HUES48 (cell line): ENCODE measurements at regions not wholly inside any gene's neighbourhood (a gene's known extent, or its start where the extent isn't known, plus 50 kb on each side); places are given as distances from the start of the nearest gene placed in this dataset.

ENCODE experiments used
- H3K27ac ChIP-seq: one replicate; pipeline ENCODE4 v1.7.0; 2013; ENCODE audit warnings: low read depth, low read length, inconsistent platforms
- H3K27me3 ChIP-seq: 2 replicates; pipeline ENCODE4 v1.6.1; 2013; ENCODE audit warnings: mild to moderate bottlenecking, low read length; ENCODE audit not compliant: control insufficient read depth, insufficient read depth
- H3K36me3 ChIP-seq: 2 replicates; pipeline ENCODE4 v1.6.1; 2013; ENCODE audit warnings: low read length; ENCODE audit not compliant: control insufficient read depth, insufficient read depth
- H3K4me1 ChIP-seq: 2 replicates; pipeline ENCODE4 v1.6.1; 2013; ENCODE audit warnings: mild to moderate bottlenecking, low read length; ENCODE audit not compliant: control insufficient read depth, insufficient read depth
- H3K4me3 ChIP-seq: 2 replicates; pipeline ENCODE4 v1.5.1; 2013; ENCODE audit warnings: mild to moderate bottlenecking, low read depth, low read length
- H3K9ac ChIP-seq: 2 replicates; pipeline ENCODE4 v1.6.1; 2013; ENCODE audit warnings: mild to moderate bottlenecking, low read depth, low read length, moderate library complexity
- H3K9me3 ChIP-seq: 2 replicates; pipeline ENCODE4 v1.6.1; 2013; ENCODE audit warnings: low read length; ENCODE audit not compliant: control insufficient read depth, insufficient read depth

DNA sequence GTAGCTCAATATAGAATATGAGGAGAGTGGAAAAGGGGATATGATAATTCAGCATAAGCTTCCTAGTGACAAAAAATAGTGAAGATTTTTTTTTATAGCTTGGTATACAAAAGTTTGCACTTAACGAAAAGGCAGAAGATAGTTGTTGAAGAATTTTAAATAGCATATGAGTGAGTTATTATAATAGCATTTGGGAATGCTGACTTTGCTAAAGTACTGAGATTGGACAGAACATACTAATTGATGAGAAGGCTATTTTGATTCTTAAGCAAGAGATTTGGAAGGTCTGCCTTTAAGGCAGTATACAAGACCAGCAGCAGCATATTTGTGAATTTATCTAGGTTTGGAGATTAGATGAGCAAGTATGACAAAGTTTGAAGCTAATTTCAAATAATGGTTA, 600.9 kb upstream of the POT1 start:
- Histone ChIP-seq H3K27ac (no peak overlapping the region), H3K4me3 (no peak overlapping the region), H3K4me1 (no peaks in the 10 kb centered on the region), H3K9me3 (no peaks in the 10 kb centered on the region), H3K36me3 (no peaks in the 10 kb centered on the region), H3K9ac (no peak overlapping the region), H3K27me3 (no peaks in the 10 kb centered on the region)

DNA sequence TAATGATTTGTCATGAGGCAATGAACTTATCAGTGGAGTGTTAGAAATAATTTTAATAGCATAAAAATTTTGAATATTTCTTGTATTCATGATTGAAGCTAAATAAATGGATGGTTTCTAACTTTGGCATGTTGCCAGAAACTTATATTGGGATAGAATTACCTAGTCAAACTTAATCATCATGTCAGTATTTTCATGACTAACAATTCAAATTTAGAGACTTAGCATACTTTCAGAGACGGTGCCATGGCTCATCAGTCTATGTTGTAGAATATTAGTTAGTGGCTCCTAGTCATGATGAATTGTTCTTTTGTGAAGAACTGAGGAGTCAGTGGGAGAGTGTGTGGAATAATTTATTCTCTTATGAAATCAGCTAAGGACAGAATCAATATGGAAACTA, 599.6 kb upstream of the POT1 start:
- Histone ChIP-seq H3K4me3 (no peak overlapping the region), H3K9me3 (no peaks in the 10 kb centered on the region), H3K27me3 (no peaks in the 10 kb centered on the region), H3K36me3 (no peaks in the 10 kb centered on the region), H3K9ac (no peak overlapping the region), H3K27ac (no peak overlapping the region), H3K4me1 (no peaks in the 10 kb centered on the region)

GRCh38 chr7:125526958-125527357, 597.3 kb upstream of the POT1 start:
- Histone ChIP-seq H3K9me3 (no peaks in the 10 kb centered on the region), H3K9ac (no peak overlapping the region), H3K4me1 (no peaks in the 10 kb centered on the region), H3K27me3 (no peaks in the 10 kb centered on the region), H3K4me3 (no peak overlapping the region), H3K27ac (no peak overlapping the region), H3K36me3 (no peaks in the 10 kb centered on the region)

GRCh38 chr7:125526092-125526491, 596.5 kb upstream of the POT1 start:
- Histone ChIP-seq H3K4me3 (no peak overlapping the region), H3K9ac (no peak overlapping the region), H3K36me3 (no peaks in the 10 kb centered on the region)

GRCh38 chr7:125516194-125516593, 586.6 kb upstream of the POT1 start:
- Histone ChIP-seq H3K9ac (no peak overlapping the region), H3K4me1 (no peaks in the 10 kb centered on the region), H3K36me3 (no peaks in the 10 kb centered on the region), H3K4me3 (no peak overlapping the region), H3K27me3 (no peaks in the 10 kb centered on the region), H3K27ac (no peak overlapping the region), H3K9me3 (no peaks in the 10 kb centered on the region)

More at GRCh38 chr7:125526092-125526491, 596.5 kb upstream of the POT1 start:
- no peaks in the 10 kb centered on the region for H3K27me3 ChIP-seq
- H3K27ac ChIP-seq, result no peak overlapping the region
- H3K9me3 ChIP-seq, result no peaks in the 10 kb centered on the region
- H3K4me1 ChIP-seq, result no peaks in the 10 kb centered on the region

GRCh38 chr7:125512373-125512772, 582.7 kb upstream of the POT1 start:
- Histone ChIP-seq H3K4me1 (no peaks in the 10 kb centered on the region), H3K27me3 (no peaks in the 10 kb centered on the region), H3K4me3 (no peak overlapping the region), H3K36me3 (no peaks in the 10 kb centered on the region), H3K9ac (no peak overlapping the region), H3K9me3 (no peaks in the 10 kb centered on the region), H3K27ac (no peak overlapping the region)

- H3K9ac ChIP-seq, result no peak overlapping the region
- no peak overlapping the region for H3K27ac ChIP-seq
- no peaks in the 10 kb centered on the region for H3K27me3 ChIP-seq
- H3K4me1 ChIP-seq, result 0 out of 2 replicates have a peak, but pooled peaks cover 4% of the 10 kb centered on the region
- H3K9me3 ChIP-seq, result no peaks in the 10 kb centered on the region
- no peaks in the 10 kb centered on the region for H3K36me3 ChIP-seq
- H3K4me3 ChIP-seq, result no peak overlapping the region
Observed at GRCh38 chr7:125511310-125511709, 581.7 kb upstream of the POT1 start.

GRCh38 chr7:125506331-125506730, 576.7 kb upstream of the POT1 start:
- no peaks in the 10 kb centered on the region for H3K9me3 ChIP-seq
- H3K9ac ChIP-seq, result no peak overlapping the region
- H3K36me3 ChIP-seq, result no peaks in the 10 kb centered on the region
- no peak overlapping the region for H3K27ac ChIP-seq
- H3K4me1 ChIP-seq, result peaks cover 28% of the 10 kb centered on the region
- H3K27me3 ChIP-seq, result no peaks in the 10 kb centered on the region
- H3K4me3 ChIP-seq, result no peak overlapping the region

- no peaks in the 10 kb centered on the region for H3K27me3 ChIP-seq
- H3K4me1 ChIP-seq, result peaks cover 28% of the 10 kb centered on the region
- peak overlapping the region; percentile 31 for H3K27ac ChIP-seq
- no peaks in the 10 kb centered on the region for H3K9me3 ChIP-seq
- H3K4me3 ChIP-seq, result no peak overlapping the region
- no peaks in the 10 kb centered on the region for H3K36me3 ChIP-seq
- H3K9ac ChIP-seq, result no peak overlapping the region
Observed at GRCh38 chr7:125504848-125505247, 575.2 kb upstream of the POT1 start.

GRCh38 chr7:125495997-125496396, 566.4 kb upstream of the POT1 start:
- Histone ChIP-seq H3K9ac (no peak overlapping the region), H3K9me3 (no peaks in the 10 kb centered on the region), H3K27me3 (no peaks in the 10 kb centered on the region), H3K36me3 (no peaks in the 10 kb centered on the region), H3K4me3 (no peak overlapping the region), H3K27ac (no peak overlapping the region), H3K4me1 (no peaks in the 10 kb centered on the region)

DNA sequence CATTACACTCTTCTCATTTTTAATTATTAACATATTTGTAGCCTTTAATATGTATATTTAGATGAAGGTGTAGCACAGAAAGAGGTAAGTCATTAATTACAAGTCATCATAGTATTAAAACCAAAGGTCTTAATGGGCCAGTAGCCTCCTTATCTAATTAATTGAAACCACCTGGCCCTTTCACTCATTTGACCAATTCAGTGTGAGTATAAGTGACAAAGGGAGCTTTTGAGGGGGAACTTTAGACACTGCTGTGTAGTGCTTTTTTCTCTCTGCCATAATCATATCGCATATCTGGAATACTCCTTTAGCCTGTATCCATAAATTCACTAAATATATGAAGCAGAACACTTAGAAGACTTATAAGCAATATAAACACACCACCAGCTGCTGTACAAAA, 562.9 kb upstream of the POT1 start:
- no peak overlapping the region for H3K9ac ChIP-seq
- no peaks in the 10 kb centered on the region for H3K27me3 ChIP-seq
- H3K36me3 ChIP-seq, result no peaks in the 10 kb centered on the region
- H3K4me1 ChIP-seq, result no peaks in the 10 kb centered on the region
- H3K9me3 ChIP-seq, result no peaks in the 10 kb centered on the region
- H3K27ac ChIP-seq, result no peak overlapping the region
- no peak overlapping the region for H3K4me3 ChIP-seq

GRCh38 chr7:125491137-125491536, 561.5 kb upstream of the POT1 start:
- Histone ChIP-seq H3K9ac (no peak overlapping the region), H3K36me3 (no peaks in the 10 kb centered on the region), H3K27me3 (no peaks in the 10 kb centered on the region), H3K27ac (no peak overlapping the region), H3K4me3 (no peak overlapping the region), H3K9me3 (no peaks in the 10 kb centered on the region), H3K4me1 (no peaks in the 10 kb centered on the region)
